Activated CD4-positive, alpha-beta T cell treated with anti-CD3 and anti-CD28 coated beads for 4 hours (primary cell): ENCODE measurements at regions not wholly inside any gene's neighbourhood (a gene's known extent, or its start where the extent isn't known, plus 50 kb on each side); places are given as distances from the start of the nearest gene placed in this dataset.
"Not testable (repeated sequence)": the region's sequence is repeated elsewhere in the genome, so short reads cannot be mapped to it uniquely, and the experiment has no call there.

Experiments used
- DNase-seq, 2 donors: peaks; one replicate each; pipeline ENCODE4 v3.0.0-alpha.2; 2020

DNA sequence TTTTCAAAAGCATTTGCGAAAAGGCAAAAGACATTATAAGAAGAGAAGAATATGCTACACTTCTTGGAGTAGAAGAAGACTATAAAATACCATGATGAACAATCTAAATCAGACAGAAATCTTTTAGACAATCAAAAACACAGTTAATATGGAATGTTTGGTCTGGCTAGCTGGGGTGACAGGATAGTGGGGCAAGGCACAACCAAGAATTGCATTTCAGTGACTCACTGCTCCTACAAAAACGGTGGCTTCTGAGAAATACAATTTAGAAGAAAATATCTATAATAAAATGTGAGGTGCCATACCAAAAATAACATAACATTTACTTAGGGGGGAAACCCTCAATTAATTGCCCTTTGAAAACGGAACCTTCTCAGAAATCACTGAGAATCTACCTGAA lies 363.4 kb downstream of the NPR3 start:
- no peak for DNase-seq

DNA sequence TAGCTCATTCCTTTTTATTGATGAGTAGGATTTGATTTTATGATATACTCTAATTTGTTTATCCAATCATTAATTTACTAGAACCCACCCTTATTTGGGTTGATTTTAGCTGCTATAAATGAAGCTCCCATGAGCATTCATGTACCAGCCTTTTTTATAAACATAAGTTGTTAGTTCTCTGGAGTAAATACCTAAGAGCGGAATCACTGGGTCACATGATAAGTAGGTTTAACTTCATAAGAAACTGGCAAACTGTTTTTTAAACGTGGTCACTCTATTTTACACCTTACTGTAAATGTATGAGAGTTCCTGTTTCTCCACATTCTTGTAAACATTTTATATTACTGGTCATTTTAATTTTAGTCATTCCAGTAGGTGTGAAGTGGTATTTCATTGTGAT lies 364.6 kb downstream of the NPR3 start:
- no peak for DNase-seq

DNA sequence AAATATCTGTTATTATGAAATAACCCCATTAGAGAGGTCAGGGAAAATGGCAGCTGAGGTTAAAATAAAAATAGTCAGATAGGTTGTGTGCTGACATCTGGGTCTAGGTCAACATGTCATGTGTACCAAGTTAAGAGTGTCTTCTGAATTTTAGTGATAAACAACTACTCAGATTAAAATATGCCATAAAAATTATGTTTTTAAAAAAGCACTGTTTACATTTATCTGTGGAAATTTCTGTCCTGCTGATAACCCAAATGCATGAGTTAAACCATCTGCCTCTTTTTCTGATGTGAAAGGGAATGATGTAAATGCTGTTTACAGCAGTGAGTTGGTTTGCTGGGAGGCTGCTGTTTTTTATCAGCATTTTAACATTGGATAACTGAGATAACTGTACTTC lies 361.2 kb upstream of the TARS1 start:
- DNase-seq = no peak

DNA sequence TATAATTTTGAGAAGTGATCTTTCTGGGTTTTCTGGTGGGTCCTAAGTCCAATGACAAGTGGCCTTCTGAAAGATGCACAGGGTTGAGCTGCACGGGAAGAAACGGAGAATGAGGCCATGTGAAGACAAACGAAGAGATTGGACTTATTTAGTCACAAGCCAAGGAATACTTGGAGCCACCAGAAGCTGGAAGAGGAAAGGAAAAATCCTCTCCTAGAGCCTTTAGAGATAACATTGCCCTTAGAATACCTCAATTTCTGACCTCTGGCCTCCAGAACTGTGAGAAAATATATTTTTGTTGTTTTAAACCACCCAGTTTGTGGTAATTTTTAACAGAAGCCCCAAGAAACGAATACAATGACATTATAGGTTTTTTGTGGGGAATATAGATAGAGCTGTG lies 360.5 kb upstream of the TARS1 start:
- no peak for DNase-seq

DNA sequence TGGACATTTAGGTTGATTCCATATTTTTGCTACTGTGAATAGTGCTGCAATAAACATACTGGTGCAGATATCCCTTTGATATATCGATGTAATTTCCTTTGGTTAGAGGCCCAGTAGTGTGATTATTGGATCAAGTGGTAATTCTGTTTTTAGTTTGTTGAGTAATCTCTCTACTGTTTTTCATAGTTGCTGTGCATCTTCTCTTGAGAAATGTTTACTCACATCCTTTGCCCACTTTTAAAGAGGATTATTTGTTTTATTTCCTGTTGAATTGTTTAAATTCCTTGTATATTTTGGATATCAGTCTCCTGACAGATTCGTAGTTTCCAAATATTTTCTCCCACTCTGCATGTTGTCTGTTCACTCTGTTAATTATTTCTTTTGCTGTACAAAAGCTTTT lies 352.6 kb upstream of the TARS1 start:
- no peak for DNase-seq

DNA sequence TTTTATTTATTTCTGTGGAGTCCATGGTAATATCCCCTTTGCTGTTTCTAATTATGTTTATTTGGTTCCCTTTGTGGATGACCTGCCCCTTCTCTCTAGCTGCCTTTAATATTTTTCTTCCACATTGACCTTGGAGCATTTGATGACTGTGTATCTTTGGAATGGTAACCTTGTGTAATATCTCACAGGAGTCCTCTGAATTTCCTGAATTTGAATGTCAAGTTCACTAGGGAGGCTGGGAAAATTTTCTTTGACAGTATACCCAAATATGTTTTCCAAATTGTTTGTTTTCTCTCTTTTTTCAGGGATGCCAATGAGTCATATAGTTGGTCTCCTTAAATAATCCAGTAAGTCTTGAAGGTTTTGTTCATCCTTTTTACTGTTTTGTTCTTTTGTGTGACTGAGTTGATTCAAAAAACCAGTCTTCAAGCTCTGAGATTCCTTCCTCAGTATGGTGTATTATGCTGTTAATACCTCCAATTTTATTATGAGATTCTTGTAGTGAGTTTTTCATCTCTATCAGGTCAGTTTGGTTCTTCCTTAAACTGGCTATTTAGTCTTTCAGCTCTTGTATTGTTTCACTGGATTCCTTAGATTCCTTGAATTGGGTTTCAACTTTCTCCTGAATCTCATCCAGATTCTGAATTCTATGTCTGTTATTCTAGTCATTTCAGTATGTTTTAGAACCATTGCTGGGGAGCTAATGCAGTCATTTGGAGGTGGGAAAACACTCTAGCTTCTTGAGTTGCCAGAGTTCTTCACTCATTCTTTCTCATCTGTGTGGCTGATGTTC lies 349.0 kb upstream of the TARS1 start:
- DNase-seq = no peak

DNA sequence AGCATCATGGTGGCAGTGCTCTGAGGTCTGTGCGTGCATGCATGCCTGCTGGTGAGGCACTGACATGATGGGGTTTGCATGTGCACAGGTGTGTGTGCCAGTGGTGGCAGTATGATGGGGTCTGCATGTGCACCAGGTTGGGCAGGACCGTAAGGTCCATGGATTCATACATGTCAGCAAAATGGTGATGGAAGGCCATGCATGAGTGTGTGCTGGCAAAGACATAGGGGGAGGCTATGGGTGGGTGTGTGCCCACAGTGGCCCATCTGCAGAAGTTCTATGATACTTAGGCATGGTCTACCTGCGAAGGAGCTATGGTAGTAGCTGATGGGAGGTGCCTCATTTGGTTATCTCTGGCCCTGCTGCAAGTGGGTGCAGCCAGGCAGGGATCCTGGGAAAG lies 348.0 kb upstream of the TARS1 start:
- DNase-seq = no peak

DNA sequence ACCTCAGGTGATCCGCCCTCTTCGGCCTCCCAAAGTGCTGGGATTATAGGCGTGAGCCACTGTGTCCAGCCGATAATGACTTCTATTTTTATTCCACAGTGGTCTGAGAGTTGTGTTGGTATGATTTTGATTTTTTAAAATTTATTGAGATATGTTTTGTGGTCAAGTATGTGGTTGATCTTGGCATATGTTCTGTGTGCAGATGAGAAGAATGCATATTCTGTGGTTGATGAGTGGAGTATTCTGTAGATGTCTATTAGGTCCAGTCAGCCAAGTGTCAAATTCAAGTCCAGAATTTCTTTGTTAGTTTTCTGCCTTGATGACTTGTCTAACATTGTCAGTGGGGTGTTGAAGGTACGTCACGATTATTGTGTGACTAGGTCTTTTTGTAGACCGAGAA lies 338.2 kb upstream of the TARS1 start:
- DNase-seq = no peak

DNA sequence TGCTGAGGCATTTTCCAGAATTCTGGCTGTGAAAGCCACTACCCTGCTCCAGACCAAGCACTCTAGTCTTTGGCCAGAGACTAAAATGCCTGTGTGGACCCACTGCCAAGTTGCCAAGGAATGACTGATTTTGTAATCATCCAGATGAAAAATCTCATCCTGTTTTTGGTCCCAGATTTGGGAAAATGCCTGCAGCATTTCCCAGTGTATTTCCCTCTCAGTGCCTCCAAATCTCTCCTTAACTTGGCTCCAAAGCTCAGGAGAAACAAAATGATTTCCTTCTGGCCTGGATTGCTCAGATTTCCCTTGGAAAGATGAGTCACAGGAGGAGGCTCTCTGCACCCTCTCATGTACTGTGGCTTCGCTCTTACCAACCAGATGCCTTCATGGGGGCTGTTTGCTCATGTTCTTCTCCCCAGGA lies 335.2 kb upstream of the TARS1 start:
- DNase-seq = no peak

DNA sequence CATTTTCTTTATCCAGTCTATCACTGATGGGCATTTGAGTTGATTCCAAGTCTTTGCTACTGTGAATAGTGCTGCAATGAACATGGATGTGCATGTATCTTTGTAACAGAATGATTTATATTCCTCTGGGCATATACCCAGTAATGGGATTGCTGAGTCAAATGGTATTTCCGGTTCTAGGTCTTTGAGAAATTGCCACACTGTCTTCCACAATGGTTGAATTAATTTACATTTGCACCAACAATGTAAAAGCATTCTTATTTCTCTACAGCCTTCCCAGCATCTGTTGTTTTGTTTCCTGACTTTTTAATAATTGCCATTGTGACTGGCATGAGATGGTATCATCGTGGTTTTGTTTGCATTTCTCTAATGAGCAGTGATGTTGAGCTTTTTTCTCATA lies 330.3 kb upstream of the TARS1 start:
- not testable (repeated sequence) for DNase-seq

DNA sequence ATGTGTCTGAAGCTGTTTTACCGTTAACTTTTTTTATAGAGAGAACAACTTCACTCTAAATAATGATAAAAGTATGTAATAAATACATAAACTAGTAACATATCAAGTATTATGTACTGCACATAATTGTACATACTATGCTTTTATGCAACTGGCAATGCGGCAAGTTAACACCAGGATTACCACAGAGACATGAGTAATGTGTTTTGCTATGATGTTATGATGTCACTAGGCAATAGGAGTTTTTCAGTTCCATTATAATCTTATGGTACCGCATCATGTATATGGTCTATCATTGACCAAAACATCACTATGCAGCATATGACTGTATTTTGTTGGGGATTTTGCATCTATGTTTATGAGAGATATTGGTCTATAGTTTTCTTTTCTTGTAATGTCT lies 326.4 kb upstream of the TARS1 start:
- DNase-seq = no peak

DNA sequence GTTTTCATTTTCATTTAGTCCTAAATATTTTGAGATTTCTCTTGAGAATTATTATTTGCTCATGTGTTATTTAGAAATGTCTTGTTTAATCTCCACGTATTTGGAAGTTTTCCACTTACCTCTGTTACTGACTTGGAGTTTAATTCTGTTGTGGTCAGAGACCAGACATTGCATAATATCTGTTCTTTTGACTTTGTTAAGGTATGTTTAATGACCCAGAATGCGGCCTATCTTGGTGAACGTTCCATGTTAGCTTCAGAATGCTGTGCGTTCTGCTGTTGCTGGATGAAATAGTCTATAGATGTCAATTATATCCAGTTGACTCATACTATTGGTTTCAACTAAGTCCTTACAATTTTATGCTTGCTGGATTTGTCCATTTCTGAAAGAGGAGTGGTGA lies 325.3 kb upstream of the TARS1 start:
- DNase-seq = no peak

DNA sequence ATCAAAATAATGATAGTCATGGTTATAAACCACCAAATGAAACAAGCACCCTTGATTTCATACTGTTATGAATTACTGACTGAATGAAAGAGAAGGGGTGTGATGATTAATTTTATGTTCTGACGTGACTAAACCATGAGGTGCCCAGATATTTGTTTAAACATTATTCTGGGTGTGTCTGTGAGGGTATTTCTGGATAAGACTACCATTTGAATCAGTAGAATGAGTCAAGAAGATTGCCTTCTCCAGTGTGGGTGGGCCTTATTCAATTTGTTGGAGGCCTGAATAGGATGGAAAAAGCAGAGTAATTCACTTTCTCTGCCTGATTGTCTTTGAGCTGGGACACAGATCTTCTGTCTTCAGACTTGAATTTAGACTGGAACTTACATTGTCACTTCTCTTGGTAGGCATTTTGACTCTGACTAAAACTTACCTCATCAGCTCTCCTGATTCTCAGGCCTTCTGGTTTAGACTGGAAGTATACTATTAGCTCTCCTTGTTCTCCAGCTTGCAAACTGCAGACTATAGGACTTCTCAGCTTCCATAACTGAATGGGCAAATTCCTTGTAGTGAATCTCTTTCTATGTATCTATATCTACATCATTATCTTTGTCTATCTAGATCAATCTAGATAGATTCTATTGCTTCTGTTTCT lies 321.9 kb upstream of the TARS1 start:
- DNase-seq = no peak

DNA sequence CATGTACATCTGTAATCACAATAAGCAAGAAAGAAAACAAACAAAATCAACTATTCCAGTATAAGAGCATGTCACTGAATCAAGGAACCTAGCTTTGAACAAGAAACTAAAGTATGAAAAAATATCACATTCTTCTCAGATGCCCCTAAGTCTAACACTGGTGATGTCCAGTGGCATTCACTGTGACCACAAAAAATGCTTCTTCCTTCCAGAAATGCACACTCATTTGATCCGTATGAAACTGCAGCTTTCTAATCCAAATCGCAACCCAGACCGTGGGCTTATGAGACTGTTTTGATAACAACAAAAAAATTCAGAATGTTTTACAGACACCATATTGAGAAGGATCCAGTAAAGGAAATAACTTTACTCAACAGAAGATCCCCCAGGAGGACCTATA lies 320.1 kb upstream of the TARS1 start:
- no peak for DNase-seq

DNA sequence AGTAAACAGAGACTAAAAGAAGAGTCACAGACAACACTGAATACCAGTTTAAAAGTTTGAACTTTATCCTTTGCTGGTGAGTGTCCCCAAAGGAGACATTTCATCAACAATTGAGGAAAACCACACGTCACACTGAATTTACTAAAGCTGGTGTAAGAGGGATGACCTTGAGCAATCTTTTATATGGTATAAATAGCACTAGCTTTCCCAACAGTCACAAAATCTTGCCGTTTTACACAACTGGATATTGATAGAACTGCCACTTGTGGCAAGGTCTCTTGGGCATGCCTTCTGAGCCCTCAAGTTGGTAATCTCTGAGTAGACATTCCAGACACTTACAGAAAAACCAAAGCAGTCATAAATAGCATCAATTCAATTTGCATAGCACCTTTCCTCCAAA lies 311.5 kb upstream of the TARS1 start:
- DNase-seq = no peak

DNA sequence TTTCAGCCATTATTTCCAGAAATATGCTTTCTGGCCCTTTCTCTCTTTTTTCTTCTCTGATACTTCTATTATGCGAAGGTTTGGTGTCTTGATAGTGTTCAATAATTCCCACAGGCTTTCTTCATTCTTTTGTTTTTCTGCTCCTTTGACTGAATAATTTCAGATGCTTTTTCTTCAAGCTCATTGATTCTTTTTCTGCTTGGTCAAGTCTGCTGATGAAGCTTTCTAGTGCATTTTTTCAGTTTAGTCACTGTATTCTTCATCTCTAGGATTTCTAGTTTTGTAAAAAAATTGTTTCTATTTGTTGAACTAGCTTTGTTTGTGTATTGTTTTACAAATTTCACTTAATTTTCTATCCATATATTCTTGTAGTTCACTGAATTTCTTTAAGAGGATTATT lies 304.0 kb upstream of the TARS1 start:
- no peak for DNase-seq

DNA sequence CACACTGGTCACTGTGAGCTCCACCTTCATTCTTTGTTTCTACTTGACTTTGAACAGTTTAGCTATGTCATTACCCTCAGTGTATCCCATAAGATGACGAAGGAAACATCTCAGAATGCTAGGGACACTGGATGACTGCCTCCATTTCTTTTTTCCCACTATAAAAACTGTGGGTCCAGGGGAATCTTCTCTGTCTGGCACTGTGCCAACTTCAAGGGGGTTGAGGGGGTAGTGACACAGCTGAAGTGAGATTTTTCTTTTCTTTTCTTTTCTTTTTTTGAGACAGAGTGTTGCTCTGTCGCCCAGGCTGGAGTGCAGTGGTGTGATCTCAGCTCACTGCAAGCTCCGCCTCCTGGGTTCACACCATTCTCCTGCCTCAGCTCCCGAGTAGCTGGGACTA lies 302.6 kb upstream of the TARS1 start:
- DNase-seq = not testable (repeated sequence)

DNA sequence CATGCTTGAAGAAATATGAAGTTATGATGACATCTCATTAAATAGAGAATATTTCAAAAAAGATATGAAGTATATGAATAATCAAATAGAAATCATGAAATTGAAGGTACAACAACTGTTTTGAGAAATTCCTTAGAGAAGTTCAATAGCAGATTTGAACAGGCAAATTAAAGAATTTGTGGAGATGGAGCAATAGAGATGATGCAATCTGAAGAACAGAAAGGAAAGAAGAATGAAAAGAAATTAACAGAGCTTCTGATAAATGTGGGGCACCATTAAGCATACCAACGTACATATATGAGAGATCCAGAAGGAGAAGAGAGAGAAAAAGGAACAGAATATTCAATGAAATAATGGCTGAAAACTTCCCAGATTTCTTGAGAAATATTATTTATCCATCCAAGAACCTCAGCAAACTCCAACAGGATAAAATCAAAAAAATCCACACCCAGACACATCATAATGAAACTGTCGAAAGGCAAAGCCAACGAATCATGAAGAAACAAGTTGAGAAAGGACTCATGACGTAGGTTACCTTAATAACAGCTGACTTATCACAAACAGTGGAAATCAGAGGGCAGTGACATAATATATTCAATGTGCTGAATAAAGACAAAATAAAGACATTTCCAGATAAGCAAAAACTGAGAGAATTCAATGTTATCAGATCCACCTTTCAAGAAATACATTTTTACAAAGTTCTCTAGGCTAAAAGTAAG lies 297.2 kb upstream of the TARS1 start:
- no peak for DNase-seq

DNA sequence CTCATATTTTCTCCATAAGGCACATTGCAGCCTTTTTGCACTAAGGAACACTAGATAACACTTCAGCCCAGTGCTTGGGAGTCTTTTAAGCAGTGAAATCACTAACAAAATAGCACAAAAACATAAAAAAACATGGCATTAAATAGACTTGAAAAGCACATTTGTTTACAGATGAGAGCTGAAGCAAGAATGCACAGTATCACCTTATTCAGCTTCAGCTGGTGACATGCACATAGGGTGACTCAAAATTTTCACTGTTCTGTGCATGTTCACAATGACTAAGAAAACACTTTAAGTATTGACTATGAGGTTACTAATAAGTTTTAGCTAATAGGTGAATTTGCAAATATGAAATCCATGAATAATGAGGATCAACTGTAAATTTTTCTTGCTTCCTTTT lies 293.9 kb upstream of the TARS1 start:
- DNase-seq = no peak

DNA sequence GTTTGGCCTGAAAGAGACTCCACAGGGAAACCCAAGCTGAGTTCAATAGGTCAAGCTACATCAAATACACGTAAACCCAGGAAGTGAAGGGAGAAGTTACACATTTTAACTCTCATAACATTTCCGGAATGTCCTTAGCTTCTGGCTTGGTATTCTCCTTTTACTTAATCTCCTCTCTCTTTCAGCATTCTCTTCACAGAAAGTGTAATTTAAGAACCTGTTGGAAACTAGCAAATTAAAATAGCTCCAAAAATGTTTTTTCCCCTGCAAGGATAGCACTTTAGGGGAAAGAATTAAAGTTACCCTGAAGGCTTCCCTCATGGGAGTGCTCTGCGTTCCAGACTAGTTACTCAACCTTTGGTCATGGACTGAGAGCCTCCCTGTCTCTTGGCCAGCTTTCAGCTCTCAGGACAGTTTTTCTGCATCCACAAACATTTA lies 292.7 kb upstream of the TARS1 start:
- DNase-seq = no peak

DNA sequence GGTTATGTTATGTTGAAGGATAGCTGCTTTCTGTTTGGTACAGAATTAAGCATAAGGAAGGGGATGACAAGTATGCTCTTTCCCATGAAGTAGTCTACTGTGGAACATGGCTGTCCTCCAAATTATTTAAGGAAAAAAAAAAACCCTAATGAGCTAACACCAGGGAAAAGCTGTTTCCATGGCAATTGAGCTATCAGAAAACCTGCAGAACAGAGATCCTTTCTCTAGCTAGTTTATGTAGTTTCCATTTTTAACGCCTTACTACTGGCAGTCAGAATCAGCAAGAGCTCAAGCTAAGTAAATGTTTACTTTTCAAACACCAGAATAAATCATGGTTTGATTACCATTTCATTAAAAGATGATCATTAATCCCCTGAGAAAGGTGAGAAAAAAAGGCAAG lies 287.4 kb upstream of the TARS1 start:
- no peak for DNase-seq

DNA sequence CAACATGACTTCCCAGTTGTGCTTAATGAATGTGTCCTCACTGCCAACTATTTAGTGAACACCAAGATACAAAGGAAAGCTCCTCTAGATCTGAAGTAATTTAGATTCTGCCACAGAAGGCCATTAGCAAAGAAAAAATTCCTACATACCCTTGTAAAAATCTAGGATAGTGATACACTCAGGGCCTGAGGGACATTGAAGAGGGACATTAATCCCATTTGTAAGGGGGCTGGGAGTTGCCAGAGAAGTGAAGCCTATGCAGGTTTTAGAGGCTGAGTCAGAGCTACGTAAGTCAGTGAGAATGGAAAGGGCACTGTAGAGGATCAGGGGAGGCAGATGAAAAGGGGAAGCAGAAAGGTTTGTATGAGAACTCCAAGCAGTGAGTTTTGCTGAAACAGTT lies 286.9 kb upstream of the TARS1 start:
- DNase-seq = no peak

DNA sequence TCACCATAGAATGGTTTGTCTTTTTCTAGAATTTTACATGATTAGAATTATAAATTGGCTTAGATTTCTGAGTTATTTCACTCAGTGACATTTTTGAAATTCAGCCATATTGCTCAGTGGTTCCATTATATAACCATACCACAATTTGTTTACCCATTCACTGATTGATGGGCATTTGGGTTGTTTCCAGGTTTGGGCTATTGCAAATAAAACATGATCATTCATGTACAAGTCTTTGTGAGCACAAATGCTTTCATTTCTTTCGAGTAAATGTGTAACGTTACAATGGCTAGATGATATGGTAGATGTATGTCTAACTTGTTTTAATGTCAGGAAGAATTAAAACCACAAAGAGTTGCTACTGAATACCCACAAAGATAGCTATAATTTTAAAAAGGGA lies 279.9 kb upstream of the TARS1 start:
- no peak for DNase-seq

DNA sequence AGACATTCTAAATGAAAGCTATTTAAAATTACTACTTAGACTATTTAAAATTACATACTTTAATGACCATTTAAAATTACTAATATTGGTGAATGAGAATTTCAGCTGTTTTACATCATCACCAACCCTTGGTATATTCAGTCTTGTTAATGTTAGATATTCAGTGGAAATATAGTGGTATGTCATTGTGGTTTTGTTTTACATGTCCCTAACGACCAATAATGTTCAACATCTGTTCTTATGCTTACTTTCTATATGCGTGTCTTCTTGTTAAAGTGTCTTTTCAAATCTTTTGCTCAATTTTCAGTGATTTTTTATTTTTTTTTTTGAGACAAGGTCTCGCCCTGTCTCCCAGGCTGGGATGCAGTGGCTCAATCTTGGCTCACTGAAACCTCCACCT lies 279.3 kb upstream of the TARS1 start:
- no peak for DNase-seq
